GM19023 (cell line): ENCODE measurements at regions not wholly inside any gene's neighbourhood (a gene's known extent, or its start where the extent isn't known, plus 50 kb on each side); places are given as distances from the start of the nearest gene placed in this dataset.

Experiments
- ATAC-seq: cut with Tn5 transposase; IDR thresholded peaks from one replicate; pipeline ENCODE4 v1.9.1; 2021; ENCODE audit warnings: mild to moderate bottlenecking, moderate library complexity; ENCODE audit not compliant: unreplicated experiment

- ATAC-seq: no peak
Observed at GRCh38 chr13:106709522-106709921, 141.6 kb upstream of the ARGLU1 start.

GRCh38 chr13:106702505-106702904 is 134.6 kb upstream of the ARGLU1 start:
- ATAC-seq: no peak

- ATAC-seq: no peak
Observed at GRCh38 chr13:106701771-106702341, 133.9 kb upstream of the ARGLU1 start.

- ATAC-seq: no peak
Observed at GRCh38 chr13:106700439-106700838, 132.5 kb upstream of the ARGLU1 start.

- ATAC-seq: no peak
Observed at GRCh38 chr13:106700007-106700406, 132.1 kb upstream of the ARGLU1 start.

GRCh38 chr13:106699311-106699710 is 131.4 kb upstream of the ARGLU1 start:
- no peak for ATAC-seq

- no peak for ATAC-seq
Observed at GRCh38 chr13:106696719-106697118, 128.8 kb upstream of the ARGLU1 start.

GRCh38 chr13:106696140-106696539 is 128.2 kb upstream of the ARGLU1 start:
- no peak for ATAC-seq

- no peak for ATAC-seq
Observed at GRCh38 chr13:106695139-106695538, 127.2 kb upstream of the ARGLU1 start.

GRCh38 chr13:106691861-106692260 is 123.9 kb upstream of the ARGLU1 start:
- no peak for ATAC-seq

GRCh38 chr13:106691341-106691740 is 123.4 kb upstream of the ARGLU1 start:
- ATAC-seq: no peak

- ATAC-seq: no peak
Observed at GRCh38 chr13:106690779-106691178, 122.8 kb upstream of the ARGLU1 start.

GRCh38 chr13:106689906-106690305 is 122.0 kb upstream of the ARGLU1 start:
- ATAC-seq: no peak

- no peak for ATAC-seq
Observed at GRCh38 chr13:106688940-106689339, 121.0 kb upstream of the ARGLU1 start.

- no peak for ATAC-seq
Observed at GRCh38 chr13:106686163-106686562, 118.2 kb upstream of the ARGLU1 start.

GRCh38 chr13:106685143-106685542 is 117.2 kb upstream of the ARGLU1 start:
- ATAC-seq: no peak

- ATAC-seq: no peak
Observed at GRCh38 chr13:106683918-106684317, 116.0 kb upstream of the ARGLU1 start.

- ATAC-seq: no peak
Observed at GRCh38 chr13:106683179-106683578, 115.2 kb upstream of the ARGLU1 start.

GRCh38 chr13:106681997-106682396 is 114.1 kb upstream of the ARGLU1 start:
- ATAC-seq: no peak

GRCh38 chr13:106681536-106681935 is 113.6 kb upstream of the ARGLU1 start:
- ATAC-seq: no peak

GRCh38 chr13:106680796-106681472 is 113.0 kb upstream of the ARGLU1 start:
- no peak for ATAC-seq

- ATAC-seq: no peak
Observed at GRCh38 chr13:106678646-106679418, 110.9 kb upstream of the ARGLU1 start.
